ENCODE measurements at regions not wholly inside any gene's neighbourhood (a gene's known extent, or its start where the extent isn't known, plus 50 kb on each side); places are given as distances from the start of the nearest gene placed in this dataset.
"Not testable (repeated sequence)": the region's sequence is repeated elsewhere in the genome, so short reads cannot be mapped to it uniquely, and the experiment has no call there.

DNA sequence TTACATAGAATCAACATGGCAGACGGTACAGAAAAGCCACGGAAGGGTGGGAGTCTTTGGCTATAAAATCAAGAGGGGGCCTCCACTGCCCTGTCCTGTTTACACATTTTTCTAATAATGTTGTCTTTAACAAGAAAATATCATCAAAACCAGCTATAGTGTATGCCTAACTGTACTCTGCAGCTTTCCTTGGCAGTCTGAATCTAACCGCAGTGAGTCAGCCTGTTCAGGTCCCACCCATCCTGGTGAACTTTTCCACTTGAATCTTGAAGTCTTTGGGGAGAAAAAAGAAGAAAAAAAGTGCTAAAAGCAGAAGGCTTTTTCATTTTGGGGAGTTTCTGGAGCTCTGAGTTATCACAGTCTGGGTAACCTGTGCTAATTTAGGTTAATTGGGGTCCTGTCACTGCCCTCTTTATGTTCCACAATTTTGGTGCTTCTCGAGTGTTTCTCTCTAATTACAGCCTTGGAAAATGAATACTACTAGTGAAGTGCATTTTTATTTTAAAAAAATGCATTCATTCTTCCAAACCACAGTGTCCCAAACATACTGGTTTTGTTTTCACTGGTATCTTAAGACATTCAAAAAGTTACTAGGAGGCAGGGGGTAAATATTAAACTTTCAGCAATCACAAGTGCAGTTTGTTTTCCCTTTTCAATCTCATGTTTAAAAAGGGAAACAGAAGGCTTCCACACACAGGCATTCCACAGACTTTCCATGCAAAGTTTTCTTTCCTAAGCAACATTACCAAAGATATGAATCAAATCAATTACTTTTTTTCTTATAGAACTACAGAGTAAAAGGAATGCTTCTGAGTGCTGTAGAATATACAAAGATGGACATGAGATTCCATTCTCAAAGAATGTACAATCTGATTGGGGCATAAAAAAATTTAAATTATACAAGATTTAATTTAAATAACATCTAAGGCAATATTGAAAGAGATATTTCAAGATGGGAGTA, 86.8 kb upstream of the SEC22B start:
- not testable (repeated sequence) for H3K4me3 Mint-ChIP-seq; H3K27ac Mint-ChIP-seq; H3K27me3 Mint-ChIP-seq; H3K9me3 Mint-ChIP-seq; H3K36me3 Mint-ChIP-seq (ENCODE audit: low read depth); H3K4me1 Mint-ChIP-seq; ATAC-seq; DNase-seq

DNA sequence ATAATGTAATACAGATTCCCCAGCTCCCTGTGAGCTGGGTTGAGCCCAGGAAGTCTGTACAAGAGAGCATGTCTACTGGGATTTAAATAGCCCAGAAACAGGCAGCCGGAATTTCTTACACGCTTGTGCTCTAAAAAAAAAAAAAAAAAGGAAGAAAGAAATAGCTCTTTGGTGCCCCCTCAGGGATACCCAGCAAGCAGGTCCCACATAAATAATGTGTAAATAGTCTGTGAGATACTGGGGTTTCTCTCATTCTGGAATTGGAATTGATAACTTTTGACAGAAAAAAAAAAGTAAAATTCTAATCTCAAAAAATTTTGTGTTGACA, 81.4 kb upstream of the SEC22B start:
- H3K4me1 Mint-ChIP-seq; H3K27ac Mint-ChIP-seq; H3K4me3 Mint-ChIP-seq; H3K36me3 Mint-ChIP-seq (ENCODE audit: low read depth); H3K9me3 Mint-ChIP-seq; DNase-seq; ATAC-seq; H3K27me3 Mint-ChIP-seq: not testable (repeated sequence)

DNA sequence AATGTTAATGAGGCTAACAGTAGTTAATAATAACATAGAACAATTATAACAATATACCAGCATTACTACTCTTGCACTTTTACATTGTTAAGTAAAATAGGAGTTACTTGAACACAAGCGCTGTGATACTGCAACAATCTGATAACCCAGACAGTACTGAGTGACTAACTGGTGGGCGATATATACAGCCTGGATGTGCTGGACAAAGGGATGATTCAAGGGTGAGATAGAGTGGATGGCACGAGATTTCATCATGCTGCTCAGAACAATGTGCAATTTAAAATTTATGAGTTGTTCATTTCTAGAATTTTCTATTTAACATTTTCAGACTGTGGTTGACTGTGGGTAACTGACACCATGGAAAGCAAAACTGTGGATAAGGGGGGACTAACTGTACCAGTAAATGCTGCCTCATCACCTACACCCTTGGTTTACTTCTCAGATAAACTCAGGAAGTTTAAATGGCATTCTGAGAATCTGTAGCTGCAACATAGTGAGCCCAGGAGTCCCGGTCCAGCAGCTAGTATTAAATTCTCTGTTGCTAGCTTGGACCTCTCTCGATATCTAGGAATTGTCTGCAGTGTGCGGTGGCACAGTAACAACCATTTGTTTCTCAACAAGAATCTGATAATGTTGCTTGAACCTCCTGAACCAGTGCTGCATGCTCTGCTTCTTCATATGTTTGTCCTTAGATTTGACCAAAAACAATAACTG, 80.9 kb upstream of the SEC22B start:
- peak; percentile 65 for ATAC-seq
- not testable (repeated sequence) for H3K9me3 Mint-ChIP-seq; H3K27me3 Mint-ChIP-seq; DNase-seq; H3K4me1 Mint-ChIP-seq; H3K36me3 Mint-ChIP-seq (ENCODE audit: low read depth); H3K27ac Mint-ChIP-seq; H3K4me3 Mint-ChIP-seq

DNA sequence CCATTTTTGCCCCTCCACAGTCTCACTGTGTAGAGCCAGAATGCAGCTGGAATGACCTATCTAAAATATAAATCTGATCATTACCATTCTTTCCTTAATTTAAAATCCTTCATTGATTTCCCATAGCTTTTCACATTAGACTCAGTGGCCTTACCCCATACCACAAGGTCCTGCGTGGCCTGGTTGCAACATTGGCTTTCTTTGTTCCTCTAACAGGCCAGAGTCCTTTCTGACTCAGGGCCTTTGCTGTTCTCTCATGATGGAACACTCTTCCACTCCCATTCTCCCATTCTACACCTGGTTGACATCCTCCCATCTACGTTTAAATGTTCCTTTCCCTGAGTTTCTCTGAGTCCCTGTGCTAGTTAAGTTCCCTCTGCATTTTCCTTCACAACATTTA, 74.4 kb upstream of the SEC22B start:
- not testable (repeated sequence) for H3K27me3 Mint-ChIP-seq, H3K4me3 Mint-ChIP-seq

DNA sequence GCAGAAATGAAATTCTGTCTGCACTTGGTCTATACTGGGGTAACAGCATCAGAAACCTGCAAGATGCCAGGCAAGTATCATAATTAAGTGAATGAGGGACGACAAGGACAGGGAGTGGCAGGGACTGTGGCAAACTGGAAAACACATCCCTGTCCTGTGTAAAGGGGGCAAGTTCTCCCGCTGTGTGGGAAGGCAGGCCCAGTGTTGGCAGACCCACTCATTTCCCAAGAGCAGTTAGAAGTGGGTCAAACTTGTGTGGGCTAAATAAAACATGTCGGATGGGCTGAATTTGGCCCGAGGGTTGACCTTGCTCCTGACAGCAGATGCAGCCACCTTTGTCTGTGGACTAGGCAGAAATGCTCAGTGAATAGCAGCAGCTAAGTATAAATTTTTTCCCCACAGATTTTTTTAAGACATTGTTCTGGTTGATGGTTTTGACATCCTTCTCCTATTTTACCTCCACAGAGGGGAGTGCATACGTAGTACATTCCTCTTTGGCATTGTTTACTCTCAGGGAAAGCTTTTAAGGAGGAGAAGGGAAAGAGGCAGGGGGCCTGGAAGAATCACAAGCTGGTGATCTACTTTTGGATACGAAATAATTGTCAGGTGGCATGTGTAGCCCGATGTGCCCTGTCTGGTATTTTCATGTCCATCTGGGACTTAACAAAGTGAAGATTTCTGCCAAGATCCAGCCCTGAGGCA, 72.6 kb upstream of the SEC22B start:
- not testable (repeated sequence) for H3K36me3 Mint-ChIP-seq (ENCODE audit: low read depth); H3K27me3 Mint-ChIP-seq; H3K9me3 Mint-ChIP-seq; ATAC-seq; H3K27ac Mint-ChIP-seq; H3K4me3 Mint-ChIP-seq; DNase-seq; H3K4me1 Mint-ChIP-seq

More for the DNA sequence above, 74.4 kb upstream of the SEC22B start:
- not testable (repeated sequence) for ATAC-seq; H3K9me3 Mint-ChIP-seq; H3K36me3 Mint-ChIP-seq (ENCODE audit: low read depth); H3K27ac Mint-ChIP-seq; H3K4me1 Mint-ChIP-seq; DNase-seq

DNA sequence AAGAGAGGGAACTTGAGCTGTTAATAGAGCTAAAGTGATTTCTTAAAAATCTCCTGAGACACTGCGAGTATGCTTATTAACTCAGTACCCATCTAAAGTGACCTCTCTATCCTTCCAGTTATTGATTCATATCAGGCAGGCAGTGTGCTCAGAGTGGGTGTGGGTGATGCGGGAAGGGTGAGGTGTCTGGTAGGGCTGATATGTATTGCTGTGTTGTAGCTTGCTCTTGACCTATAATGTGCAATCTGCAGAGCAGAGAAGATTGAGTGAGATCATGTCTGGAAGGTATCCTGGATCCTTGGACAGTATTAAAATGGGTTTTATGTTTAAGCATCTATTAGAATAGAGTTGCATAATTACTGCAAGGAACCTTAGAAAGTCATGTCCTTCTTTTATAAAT, 71.9 kb upstream of the SEC22B start:
- not testable (repeated sequence) for H3K9me3 Mint-ChIP-seq; H3K36me3 Mint-ChIP-seq (ENCODE audit: low read depth); H3K27me3 Mint-ChIP-seq; H3K4me1 Mint-ChIP-seq; ATAC-seq; H3K4me3 Mint-ChIP-seq; DNase-seq; H3K27ac Mint-ChIP-seq

DNA sequence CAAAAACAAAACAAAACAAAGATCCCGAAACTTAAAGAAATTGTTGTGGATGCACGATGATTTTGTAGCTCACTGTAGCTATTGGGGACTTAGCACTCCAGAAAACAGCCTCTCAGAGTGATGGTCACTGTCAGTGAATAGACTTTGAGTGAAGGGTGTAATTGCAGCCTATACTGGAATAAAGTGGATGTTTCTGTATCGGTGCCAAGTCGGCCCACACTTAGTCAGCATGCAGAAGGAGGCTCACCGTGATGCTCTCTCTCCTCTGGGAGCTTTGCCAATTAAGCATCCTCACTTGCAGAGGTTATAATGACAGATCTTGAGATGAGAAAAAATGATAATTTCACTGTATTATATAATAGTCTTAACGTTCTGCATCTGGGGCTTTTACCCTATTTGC, 67.5 kb upstream of the SEC22B start:
- ATAC-seq; H3K4me3 Mint-ChIP-seq; H3K4me1 Mint-ChIP-seq; H3K9me3 Mint-ChIP-seq; H3K27me3 Mint-ChIP-seq; DNase-seq; H3K36me3 Mint-ChIP-seq (ENCODE audit: low read depth); H3K27ac Mint-ChIP-seq: not testable (repeated sequence)

DNA sequence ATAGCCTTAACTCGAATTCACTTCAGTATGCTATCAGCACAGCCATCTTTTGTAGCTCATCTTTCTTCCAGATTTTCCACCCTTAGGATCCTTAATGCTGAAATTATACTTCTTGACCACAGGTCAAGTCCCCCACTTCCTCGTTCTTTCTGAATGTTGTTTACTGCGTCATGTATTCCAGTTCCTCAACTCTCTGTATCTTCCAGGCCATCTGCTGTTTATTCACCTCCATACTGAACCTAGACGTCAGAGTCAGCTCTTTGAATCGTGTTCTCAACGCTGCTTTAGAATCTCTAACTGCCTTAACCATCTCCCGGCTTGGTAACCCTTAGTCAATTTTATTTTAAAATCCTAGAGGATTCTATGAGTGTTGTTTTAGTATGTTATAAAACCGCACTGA, 66.3 kb upstream of the SEC22B start:
- not testable (repeated sequence) for ATAC-seq, H3K9me3 Mint-ChIP-seq

DNA sequence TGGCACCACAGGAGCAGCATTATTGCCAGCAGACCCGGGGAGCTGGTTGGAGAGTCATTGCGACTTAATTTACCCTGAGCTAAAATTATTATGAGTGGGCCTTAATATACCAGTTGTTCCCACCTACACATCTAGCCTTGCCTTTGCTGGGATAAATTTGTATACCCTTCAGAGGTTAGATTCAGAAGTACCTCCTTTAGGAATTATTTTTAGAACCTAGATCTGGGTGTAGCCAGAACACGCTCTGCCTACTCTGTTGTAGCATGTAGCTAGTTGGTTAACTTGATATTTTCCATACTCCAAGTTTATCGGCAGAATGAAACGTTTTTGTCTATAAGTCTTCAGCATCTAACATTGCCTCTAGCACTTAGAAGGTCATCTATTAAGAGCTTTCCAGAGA, 65.5 kb upstream of the SEC22B start:
- not testable (repeated sequence) for H3K9me3 Mint-ChIP-seq; ATAC-seq; DNase-seq; H3K36me3 Mint-ChIP-seq (ENCODE audit: low read depth); H3K4me3 Mint-ChIP-seq; H3K27me3 Mint-ChIP-seq; H3K27ac Mint-ChIP-seq; H3K4me1 Mint-ChIP-seq

More for the DNA sequence above, 66.3 kb upstream of the SEC22B start:
- DNase-seq; H3K36me3 Mint-ChIP-seq (ENCODE audit: low read depth); H3K27me3 Mint-ChIP-seq; H3K4me1 Mint-ChIP-seq; H3K27ac Mint-ChIP-seq; H3K4me3 Mint-ChIP-seq: not testable (repeated sequence)

DNA sequence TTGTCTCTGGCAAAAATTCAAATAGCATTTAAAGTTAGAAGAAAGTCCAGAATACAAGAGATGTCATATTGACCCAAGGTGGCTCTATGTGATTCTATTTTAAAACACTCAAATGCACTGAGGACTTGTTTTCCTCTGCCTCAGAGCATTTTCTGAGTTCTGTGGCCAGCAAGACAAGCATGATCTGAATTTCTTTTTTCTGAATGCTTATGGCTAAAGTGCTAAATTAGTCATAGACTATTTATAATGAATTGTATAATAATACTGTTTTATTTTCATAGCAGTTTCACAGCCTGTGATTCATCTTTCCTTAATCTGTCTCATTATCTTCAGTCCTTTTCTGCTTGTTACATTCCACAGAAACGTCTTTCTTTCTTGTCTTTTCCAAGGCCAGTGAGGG, 63.9 kb upstream of the SEC22B start:
- not testable (repeated sequence) for DNase-seq; ATAC-seq; H3K27ac Mint-ChIP-seq; H3K36me3 Mint-ChIP-seq (ENCODE audit: low read depth); H3K4me3 Mint-ChIP-seq; H3K9me3 Mint-ChIP-seq; H3K27me3 Mint-ChIP-seq; H3K4me1 Mint-ChIP-seq

DNA sequence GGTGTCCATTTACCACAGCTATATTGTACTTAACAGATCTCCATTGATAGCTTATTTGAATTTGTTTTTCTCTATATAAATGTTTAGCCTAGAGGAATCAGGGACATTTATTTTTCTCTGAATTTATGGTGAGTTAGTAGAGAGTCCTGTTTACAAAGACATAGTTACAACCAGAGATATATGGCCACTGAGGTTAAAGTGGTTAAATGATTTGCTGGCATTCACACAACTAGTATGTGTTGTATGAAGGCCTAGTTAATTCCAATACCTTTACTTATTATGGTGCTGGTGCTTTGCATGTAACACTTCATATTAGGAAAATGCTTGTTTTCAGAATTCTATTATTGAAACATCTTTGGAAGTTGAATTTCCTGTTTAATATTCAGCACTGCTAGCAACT, 63.0 kb upstream of the SEC22B start:
- not testable (repeated sequence) for H3K4me3 Mint-ChIP-seq; ATAC-seq; H3K27me3 Mint-ChIP-seq; H3K36me3 Mint-ChIP-seq (ENCODE audit: low read depth); H3K9me3 Mint-ChIP-seq; DNase-seq; H3K27ac Mint-ChIP-seq; H3K4me1 Mint-ChIP-seq

DNA sequence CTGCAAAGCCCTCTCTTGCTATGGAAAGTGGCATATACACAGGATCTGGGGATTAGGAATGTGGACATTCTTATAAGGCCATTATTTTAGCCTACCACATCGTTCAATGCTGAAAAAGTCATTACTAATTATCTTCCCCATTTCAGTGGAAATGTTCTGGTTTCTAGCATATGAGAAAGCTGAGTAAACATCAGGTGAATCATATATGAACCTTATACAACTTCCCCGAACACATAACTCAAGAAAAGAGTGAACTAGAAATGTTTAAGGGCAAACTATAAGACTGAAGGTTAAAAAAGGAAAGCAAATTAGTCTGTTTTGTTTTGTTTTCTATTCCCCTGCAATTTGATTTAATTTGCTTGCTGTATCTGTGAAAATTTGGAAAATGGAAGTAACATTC, 62.5 kb upstream of the SEC22B start:
- DNase-seq; H3K4me1 Mint-ChIP-seq; H3K4me3 Mint-ChIP-seq; H3K36me3 Mint-ChIP-seq (ENCODE audit: low read depth); H3K27ac Mint-ChIP-seq; ATAC-seq; H3K27me3 Mint-ChIP-seq; H3K9me3 Mint-ChIP-seq: not testable (repeated sequence)

DNA sequence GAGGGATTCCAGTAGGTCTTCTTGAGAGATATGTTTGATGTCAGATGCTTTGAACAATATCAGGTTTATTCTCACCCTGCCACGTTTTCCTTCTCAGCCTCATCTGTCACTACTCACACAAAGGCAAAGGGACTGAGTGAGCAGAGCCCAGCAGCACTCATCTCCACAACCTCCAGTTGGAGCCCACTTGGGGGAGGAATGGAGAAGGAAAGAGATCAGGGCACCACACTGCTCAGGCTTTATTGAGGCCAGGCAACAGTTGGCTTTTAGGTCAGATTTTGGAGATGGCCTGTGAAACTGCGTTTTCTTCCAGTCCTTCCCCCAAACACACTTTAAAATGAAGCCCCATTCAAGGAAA, 57.3 kb upstream of the SEC22B start:
- DNase-seq; ATAC-seq; H3K4me3 Mint-ChIP-seq; H3K27me3 Mint-ChIP-seq; H3K27ac Mint-ChIP-seq; H3K4me1 Mint-ChIP-seq; H3K9me3 Mint-ChIP-seq; H3K36me3 Mint-ChIP-seq (ENCODE audit: low read depth): not testable (repeated sequence)

DNA sequence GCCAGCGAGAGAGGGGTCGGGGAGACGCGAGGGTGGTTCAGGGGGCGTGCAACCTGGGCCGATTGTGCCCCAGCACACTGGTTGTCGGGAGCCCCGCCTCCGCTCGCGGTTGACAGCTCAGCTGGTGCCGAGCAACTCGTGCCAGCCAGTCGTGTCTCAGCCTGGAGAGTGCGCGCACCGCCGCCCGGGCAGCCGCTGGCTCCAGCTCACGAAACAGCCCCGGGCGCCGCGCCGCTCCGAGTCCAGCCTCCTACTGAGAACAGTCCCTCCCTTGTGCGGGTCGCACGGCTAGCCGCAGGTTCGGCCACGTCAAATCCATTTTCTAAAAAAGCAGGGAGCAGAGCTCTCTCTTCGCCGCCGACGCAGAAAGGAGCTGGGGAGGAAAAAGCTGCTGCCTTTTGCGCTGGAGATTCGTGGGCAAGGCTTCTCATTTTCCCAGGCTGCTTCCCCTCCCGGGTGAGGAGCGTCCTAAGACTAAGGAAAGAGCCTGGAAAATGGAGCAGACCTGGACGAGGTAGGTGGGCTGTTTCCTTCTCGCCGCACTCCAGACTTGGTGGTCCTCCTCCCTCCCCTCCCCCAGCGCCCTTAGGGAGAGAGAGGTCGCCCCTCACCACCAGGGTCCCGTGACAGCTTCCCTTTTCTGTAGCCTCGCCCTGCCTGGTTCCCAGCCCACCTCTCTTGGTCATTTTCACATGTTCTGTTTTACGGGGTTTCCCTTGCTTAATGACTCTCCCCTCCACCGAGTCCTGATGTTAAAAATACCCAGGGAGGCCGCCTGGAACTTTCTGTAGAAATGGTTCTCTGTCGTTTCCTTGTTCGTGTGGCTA, 56.7 kb upstream of the SEC22B start:
- ATAC-seq, result peak; percentile 97
- not testable (repeated sequence) for H3K27me3 Mint-ChIP-seq; DNase-seq; H3K27ac Mint-ChIP-seq; H3K36me3 Mint-ChIP-seq (ENCODE audit: low read depth); H3K4me3 Mint-ChIP-seq; H3K9me3 Mint-ChIP-seq; H3K4me1 Mint-ChIP-seq

Measured in activated naive CD8-positive, alpha-beta T cell treated with anti-CD3 and anti-CD28 coated beads, Interleukin-2, amount 50 U/mL, for 24 hours (primary cell).